Ovary (tissue), 3 donors: ENCODE measurements at regions not wholly inside any gene's neighbourhood (a gene's known extent, or its start where the extent isn't known, plus 50 kb on each side); places are given as distances from the start of the nearest gene placed in this dataset.

Source experiments
- CTCF ChIP-seq, 3 donors: fragments of 450-650 bp in 2 of 3; fragments of 200-600 bp in 1 of 3; IDR thresholded peaks; one replicate each; pipeline versions ENCODE4 v1.5.1 to v1.8.0; 2016 to 2022; ENCODE audit warnings: antibody characterized with exemption in 3 of 3, mild to moderate bottlenecking in 1 of 3
- EP300 ChIP-seq: sonication (generic); formaldehyde crosslinking; IDR thresholded peaks from one replicate; pipeline ENCODE4 v1.6.1; 2017; ENCODE audit warnings: antibody characterized with exemption
- POLR2A ChIP-seq: fragments of 450-650 bp; IDR thresholded peaks from one replicate; pipeline ENCODE4 v1.6.1; 2017; ENCODE audit warnings: antibody characterized with exemption, mild to moderate bottlenecking, moderate library complexity
- donor health status: DM: no; HTN: no; CAD: no.

- TF ChIP-seq CTCF (IDR thresholded peaks at IDR 0.05) (no peak), EP300 (no peak), POLR2A (no peak)
Measured at GRCh38 chr6:40688214-40688761, 101.1 kb upstream of the LRFN2 start.
